NCI-H2196 (cell line): ENCODE measurements at regions not wholly inside any gene's neighbourhood (a gene's known extent, or its start where the extent isn't known, plus 50 kb on each side); places are given as distances from the start of the nearest gene placed in this dataset.
"Not testable (repeated sequence)": the region's sequence is repeated elsewhere in the genome, so short reads cannot be mapped to it uniquely, and the experiment has no call there.

Experiments used
- DNase-seq: peaks from one replicate; lab custom pipeline; 2025; ENCODE audit not compliant: unreplicated experiment; lab: John Stamatoyannopoulos, UW

GRCh38 chr2:8121022-8121825 is 560.6 kb upstream of the ID2 start:
- DNase-seq = no peak

- DNase-seq = no peak
These were observed 559.9 kb upstream of the ID2 start for GRCh38 chr2:8121826-8122513.

GRCh38 chr2:8122520-8122919 is 559.3 kb upstream of the ID2 start:
- DNase-seq = no peak

GRCh38 chr2:8123464-8123863 is 558.4 kb upstream of the ID2 start:
- DNase-seq = no peak

- no peak for DNase-seq
These were observed 555.8 kb upstream of the ID2 start for GRCh38 chr2:8125741-8126711.

GRCh38 chr2:8126783-8127182 is 555.1 kb upstream of the ID2 start:
- DNase-seq = no peak

GRCh38 chr2:8131423-8131822 is 550.4 kb upstream of the ID2 start:
- DNase-seq = not testable (repeated sequence)

GRCh38 chr2:8132351-8132831 is 549.5 kb upstream of the ID2 start:
- no peak for DNase-seq

GRCh38 chr2:8132879-8133278 is 549.0 kb upstream of the ID2 start:
- no peak for DNase-seq

- no peak for DNase-seq
These were observed 548.5 kb upstream of the ID2 start for GRCh38 chr2:8133363-8133762.

GRCh38 chr2:8133913-8134472 is 547.9 kb upstream of the ID2 start:
- no peak for DNase-seq

- DNase-seq = no peak
These were observed 547.4 kb upstream of the ID2 start for GRCh38 chr2:8134473-8134932.

- DNase-seq = no peak
These were observed 546.7 kb upstream of the ID2 start for GRCh38 chr2:8134985-8135682.

- no peak for DNase-seq
These were observed 544.1 kb upstream of the ID2 start for GRCh38 chr2:8137801-8138200.

- DNase-seq = no peak
These were observed 543.3 kb upstream of the ID2 start for GRCh38 chr2:8138525-8138922.

- no peak for DNase-seq
These were observed 542.8 kb upstream of the ID2 start for GRCh38 chr2:8138923-8139667.

- no peak for DNase-seq
These were observed 542.1 kb upstream of the ID2 start for GRCh38 chr2:8139668-8140200.

- no peak for DNase-seq
These were observed 540.7 kb upstream of the ID2 start for GRCh38 chr2:8141079-8141707.

- no peak for DNase-seq
These were observed 540.1 kb upstream of the ID2 start for GRCh38 chr2:8141780-8142179.
